Calu3 (cell line): ENCODE measurements at regions not wholly inside any gene's neighbourhood (a gene's known extent, or its start where the extent isn't known, plus 50 kb on each side); places are given as distances from the start of the nearest gene placed in this dataset.

ENCODE experiments used
- BruUV-seq: library from RNA; stranded (reverse); fragments of 400-500 nt; replicated peaks from 2 replicates; lab custom pipeline; 2021; lab: Mats Ljungman, UMichigan
- CTCF ChIA-PET: fragments of 300-600 bp; sonication (Branson Sonifier 250); formaldehyde crosslinking; loops from one replicate; lab custom pipeline; 2022; ENCODE audit warnings: antibody characterized with exemption; lab: Charles Lee
- DNase-seq: peaks from one replicate; pipeline ENCODE4 v3.0.0; 2022
- H3K27ac Mint-ChIP-seq: one replicate; pipeline ENCODE4 v1.8.0; 2022; ENCODE audit warnings: mixed read lengths; ENCODE audit not compliant: unreplicated experiment
- H3K27me3 Mint-ChIP-seq: one replicate; pipeline ENCODE4 v1.8.0; 2022; ENCODE audit warnings: mixed read lengths; ENCODE audit not compliant: unreplicated experiment
- H3K36me3 Mint-ChIP-seq: one replicate; pipeline ENCODE4 v1.8.0; 2022; ENCODE audit warnings: mild to moderate bottlenecking, moderate library complexity, mixed read lengths; ENCODE audit not compliant: insufficient read depth, unreplicated experiment
- H3K4me1 Mint-ChIP-seq: one replicate; pipeline ENCODE4 v1.8.0; 2022; ENCODE audit warnings: mild to moderate bottlenecking, low read depth, mixed read lengths; ENCODE audit not compliant: unreplicated experiment
- H3K4me3 Mint-ChIP-seq: one replicate; pipeline ENCODE4 v1.8.0; 2022; ENCODE audit warnings: mild to moderate bottlenecking, low read depth, moderate library complexity, mixed read lengths; ENCODE audit not compliant: unreplicated experiment
- H3K9me3 Mint-ChIP-seq: one replicate; pipeline ENCODE4 v1.8.0; 2022; ENCODE audit warnings: low read depth, mixed read lengths; ENCODE audit not compliant: unreplicated experiment
- CTCF ChIP-seq: fragments of 200-600 bp; IDR thresholded peaks from one replicate; pipeline ENCODE4 v1.8.0; 2022; ENCODE audit warnings: antibody characterized with exemption; ENCODE audit not compliant: unreplicated experiment
- intact Hi-C: fragments of 100-400 bp; cut with micrococcal nuclease; formaldehyde crosslinking; loops from one replicate; pipeline ENCODE4 v1.10.0; 2022; ENCODE audit not compliant: unreplicated experiment

- TF ChIP-seq CTCF: no peak
- CTCF ChIA-PET: no interaction called here
- no peak overlapping the region for H3K4me3 Mint-ChIP-seq
- intact Hi-C loops: no loop called here
- DNase-seq: no peak
- H3K9me3 Mint-ChIP-seq: peaks cover 3% of the 10 kb centered on the region
- H3K36me3 Mint-ChIP-seq: no peaks in the 10 kb centered on the region
- H3K4me1 Mint-ChIP-seq: no peaks in the 10 kb centered on the region
- no TSS peak for BruUV-seq
- no peak overlapping the region for H3K27ac Mint-ChIP-seq
- peaks cover 12% of the 10 kb centered on the region for H3K27me3 Mint-ChIP-seq
These were observed 279.0 kb downstream of the TBC1D4 start for GRCh38 chr13:75202981-75203380.

GRCh38 chr13:75197803-75198202, 284.2 kb downstream of the TBC1D4 start:
- no peaks in the 10 kb centered on the region for H3K4me1 Mint-ChIP-seq
- H3K27me3 Mint-ChIP-seq: peaks cover 12% of the 10 kb centered on the region
- no TSS peak for BruUV-seq
- no peak overlapping the region for H3K4me3 Mint-ChIP-seq
- no peak for DNase-seq
- no peak overlapping the region for H3K27ac Mint-ChIP-seq
- no peaks in the 10 kb centered on the region for H3K9me3 Mint-ChIP-seq
- intact Hi-C loops: no loop called here
- no peaks in the 10 kb centered on the region for H3K36me3 Mint-ChIP-seq
- CTCF ChIA-PET: no interaction called here
- TF ChIP-seq CTCF: no peak

GRCh38 chr13:75196147-75196837, 285.7 kb downstream of the TBC1D4 start:
- intact Hi-C loops: no loop called here
- H3K27ac Mint-ChIP-seq: no peak overlapping the region
- peaks cover 12% of the 10 kb centered on the region for H3K27me3 Mint-ChIP-seq
- TF ChIP-seq CTCF: no peak
- no peak overlapping the region for H3K4me3 Mint-ChIP-seq
- CTCF ChIA-PET: no interaction called here
- H3K36me3 Mint-ChIP-seq: no peaks in the 10 kb centered on the region
- no peaks in the 10 kb centered on the region for H3K4me1 Mint-ChIP-seq
- BruUV-seq: no TSS peak
- no peaks in the 10 kb centered on the region for H3K9me3 Mint-ChIP-seq
- no peak for DNase-seq

- Mint-ChIP-seq H3K4me1 (no peaks in the 10 kb centered on the region), H3K27ac (no peak overlapping the region), H3K36me3 (no peaks in the 10 kb centered on the region), H3K27me3 (peaks cover 12% of the 10 kb centered on the region), H3K9me3 (no peaks in the 10 kb centered on the region), H3K4me3 (no peak overlapping the region)
- no TSS peak for BruUV-seq
- TF ChIP-seq CTCF: no peak
- intact Hi-C loops: no loop called here
- CTCF ChIA-PET: no interaction called here
- no peak for DNase-seq
These were observed 286.3 kb downstream of the TBC1D4 start for GRCh38 chr13:75195495-75196146.
